ENCODE measurements at regions not wholly inside any gene's neighbourhood (a gene's known extent, or its start where the extent isn't known, plus 50 kb on each side); places are given as distances from the start of the nearest gene placed in this dataset.
A peak's percentile ranks its signal among the peaks of the same experiment; 100 is the strongest.
"Not testable (repeated sequence)": the region's sequence is repeated elsewhere in the genome, so short reads cannot be mapped to it uniquely, and the experiment has no call there.

- Histone ChIP-seq H3K36me3 (ENCODE audit: control insufficient read depth, insufficient read depth, low read length) (no peaks in the 10 kb centered on the region), H3K4me3 (replicated peaks; ENCODE audit: low read depth, low read length) (no peak overlapping the region), H3K27me3 (replicated peaks; ENCODE audit: control insufficient read depth, insufficient read depth, low read length) (no peaks in the 10 kb centered on the region)
- TF ChIP-seq, protein P1, sequence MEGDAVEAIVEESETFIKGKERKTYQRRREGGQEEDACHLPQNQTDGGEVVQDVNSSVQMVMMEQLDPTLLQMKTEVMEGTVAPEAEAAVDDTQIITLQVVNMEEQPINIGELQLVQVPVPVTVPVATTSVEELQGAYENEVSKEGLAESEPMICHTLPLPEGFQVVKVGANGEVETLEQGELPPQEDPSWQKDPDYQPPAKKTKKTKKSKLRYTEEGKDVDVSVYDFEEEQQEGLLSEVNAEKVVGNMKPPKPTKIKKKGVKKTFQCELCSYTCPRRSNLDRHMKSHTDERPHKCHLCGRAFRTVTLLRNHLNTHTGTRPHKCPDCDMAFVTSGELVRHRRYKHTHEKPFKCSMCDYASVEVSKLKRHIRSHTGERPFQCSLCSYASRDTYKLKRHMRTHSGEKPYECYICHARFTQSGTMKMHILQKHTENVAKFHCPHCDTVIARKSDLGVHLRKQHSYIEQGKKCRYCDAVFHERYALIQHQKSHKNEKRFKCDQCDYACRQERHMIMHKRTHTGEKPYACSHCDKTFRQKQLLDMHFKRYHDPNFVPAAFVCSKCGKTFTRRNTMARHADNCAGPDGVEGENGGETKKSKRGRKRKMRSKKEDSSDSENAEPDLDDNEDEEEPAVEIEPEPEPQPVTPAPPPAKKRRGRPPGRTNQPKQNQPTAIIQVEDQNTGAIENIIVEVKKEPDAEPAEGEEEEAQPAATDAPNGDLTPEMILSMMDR (IDR thresholded peaks at IDR 0.05; ENCODE audit: insufficient read depth, low read length, poor library complexity, severe bottlenecking) = no peak
- DNase-seq (ENCODE audit: extremely low read depth, insufficient read length) = no peak
These were observed 138.2 kb downstream of the GLUL start for GRCh38 chr1:182253319-182253860.

DNA sequence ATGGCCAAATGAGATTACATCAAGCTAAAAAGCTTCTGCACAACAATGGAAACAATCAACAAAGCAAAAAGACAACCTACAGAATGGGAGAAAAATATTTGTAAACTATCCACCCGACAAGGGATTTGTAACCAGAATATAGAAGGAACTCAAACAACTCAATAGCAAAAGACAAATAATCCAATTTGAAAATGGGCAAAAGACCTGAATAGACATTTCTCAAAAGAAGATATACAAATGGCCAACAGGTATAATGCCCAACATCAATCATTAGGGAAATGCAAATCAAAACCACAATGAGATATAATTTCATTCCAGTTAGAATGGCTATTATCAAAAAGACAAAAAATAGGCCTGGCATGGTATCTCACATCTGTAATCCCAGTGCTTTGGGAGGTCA is 140.0 kb downstream of the GLUL start:
- no peak for DNase-seq (ENCODE audit: extremely low read depth, insufficient read length)
- TF ChIP-seq, protein P1 (IDR thresholded peaks at IDR 0.05; ENCODE audit: insufficient read depth, low read length, poor library complexity, severe bottlenecking) = no peak
- H3K4me3 ChIP-seq (replicated peaks; ENCODE audit: low read depth, low read length) = no peak overlapping the region
- H3K27me3 ChIP-seq (replicated peaks; ENCODE audit: control insufficient read depth, insufficient read depth, low read length) = no peaks in the 10 kb centered on the region
- no peaks in the 10 kb centered on the region for H3K36me3 ChIP-seq (ENCODE audit: control insufficient read depth, insufficient read depth, low read length)

DNA sequence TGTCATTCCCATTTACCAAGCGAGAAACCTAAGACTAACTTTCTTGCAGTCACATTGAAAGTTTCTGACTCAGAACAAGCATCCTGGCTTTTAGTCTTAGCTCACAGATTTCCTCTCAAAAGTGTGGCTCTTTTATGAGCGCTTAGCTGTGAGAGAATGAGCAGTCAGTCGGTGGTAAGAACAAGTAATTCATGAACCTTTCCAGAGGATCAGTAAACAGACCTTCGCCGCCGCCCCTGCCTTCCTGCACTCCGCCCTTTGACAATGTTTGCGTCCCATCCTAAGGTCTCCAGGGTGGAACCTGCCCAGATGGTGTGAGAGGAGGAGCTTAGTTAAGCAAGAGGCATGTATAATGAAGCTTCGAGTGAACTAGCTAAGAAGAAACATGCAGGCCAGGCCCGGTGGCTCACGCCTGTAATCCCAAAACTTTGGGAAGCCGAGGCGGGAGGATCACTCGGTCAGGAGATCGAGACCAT is 142.4 kb downstream of the GLUL start:
- Histone ChIP-seq H3K4me3 (replicated peaks; ENCODE audit: low read depth, low read length) (no peak overlapping the region), H3K36me3 (ENCODE audit: control insufficient read depth, insufficient read depth, low read length) (no peaks in the 10 kb centered on the region), H3K27me3 (replicated peaks; ENCODE audit: control insufficient read depth, insufficient read depth, low read length) (no peaks in the 10 kb centered on the region)
- peak; percentile 42 for DNase-seq (ENCODE audit: extremely low read depth, insufficient read length)
- TF ChIP-seq, protein P1 (IDR thresholded peaks at IDR 0.05; ENCODE audit: insufficient read depth, low read length, poor library complexity, severe bottlenecking) = no peak

- Histone ChIP-seq H3K36me3 (ENCODE audit: control insufficient read depth, insufficient read depth, low read length) (no peaks in the 10 kb centered on the region), H3K4me3 (replicated peaks; ENCODE audit: low read depth, low read length) (no peak overlapping the region), H3K27me3 (replicated peaks; ENCODE audit: control insufficient read depth, insufficient read depth, low read length) (no peaks in the 10 kb centered on the region)
- DNase-seq (ENCODE audit: extremely low read depth, insufficient read length) = peak; percentile 45
- TF ChIP-seq, protein P1 (IDR thresholded peaks at IDR 0.05; ENCODE audit: insufficient read depth, low read length, poor library complexity, severe bottlenecking) = no peak
These were observed 142.9 kb downstream of the GLUL start for GRCh38 chr1:182248721-182249120.

GRCh38 chr1:182247813-182248212 is 143.8 kb downstream of the GLUL start:
- not testable (repeated sequence) for H3K36me3 ChIP-seq (ENCODE audit: control insufficient read depth, insufficient read depth, low read length); DNase-seq (ENCODE audit: extremely low read depth, insufficient read length); H3K4me3 ChIP-seq (replicated peaks; ENCODE audit: low read depth, low read length); H3K27me3 ChIP-seq (replicated peaks; ENCODE audit: control insufficient read depth, insufficient read depth, low read length)

DNA sequence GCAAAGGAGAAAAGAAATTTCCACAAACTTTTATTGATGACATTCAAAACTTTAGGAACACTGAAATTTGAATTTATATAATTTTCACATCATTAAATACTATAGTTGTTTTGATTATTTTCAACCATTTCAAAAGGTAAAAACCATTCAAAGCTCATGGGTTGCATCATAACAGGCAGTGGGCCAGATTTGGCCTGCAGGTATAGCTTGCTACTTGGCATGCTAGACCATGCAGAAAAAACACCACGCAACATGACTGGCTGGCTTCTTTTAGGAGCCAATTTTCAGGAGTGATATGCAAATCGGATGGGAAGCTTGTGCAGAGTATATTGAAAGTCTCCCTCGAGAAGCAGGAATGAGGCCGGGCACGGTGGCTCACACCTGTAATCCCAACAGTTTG is 144.8 kb downstream of the GLUL start:
- no peaks in the 10 kb centered on the region for H3K27me3 ChIP-seq (replicated peaks; ENCODE audit: control insufficient read depth, insufficient read depth, low read length)
- H3K4me3 ChIP-seq (replicated peaks; ENCODE audit: low read depth, low read length) = no peak overlapping the region
- TF ChIP-seq, protein P1 (IDR thresholded peaks at IDR 0.05; ENCODE audit: insufficient read depth, low read length, poor library complexity, severe bottlenecking) = no peak
- no peak for DNase-seq (ENCODE audit: extremely low read depth, insufficient read length)
- H3K36me3 ChIP-seq (ENCODE audit: control insufficient read depth, insufficient read depth, low read length) = no peaks in the 10 kb centered on the region
